Lower lobe of right lung (tissue), 2 donors: ENCODE measurements at regions not wholly inside any gene's neighbourhood (a gene's known extent, or its start where the extent isn't known, plus 50 kb on each side); places are given as distances from the start of the nearest gene placed in this dataset.
"Not testable (repeated sequence)": the region's sequence is repeated elsewhere in the genome, so short reads cannot be mapped to it uniquely, and the experiment has no call there.

ENCODE experiments used
- ATAC-seq, 2 donors: fragments of 200-7000 bp; cut with Tn5 transposase; one replicate each; pipeline ENCODE4 v1.9.1; 2020 to 2022; ENCODE audit warnings: mild to moderate bottlenecking in 2 of 2, moderate library complexity in 2 of 2
- DNase-seq: peaks from one replicate; pipeline ENCODE4 v3.0.0-alpha.2; 2020
- H3K27ac ChIP-seq: fragments of 200-600 bp; one replicate; pipeline ENCODE4 v1.8.0; 2022
- H3K27me3 ChIP-seq: fragments of 200-600 bp; one replicate; pipeline ENCODE4 v1.8.0; 2022; ENCODE audit warnings: low read depth
- H3K36me3 ChIP-seq: fragments of 200-600 bp; one replicate; pipeline ENCODE4 v1.8.0; 2022; ENCODE audit warnings: mild to moderate bottlenecking
- H3K4me1 ChIP-seq: fragments of 200-600 bp; one replicate; pipeline ENCODE4 v1.8.0; 2022
- H3K4me3 ChIP-seq: fragments of 200-600 bp; one replicate; pipeline ENCODE4 v1.8.0; 2022; ENCODE audit warnings: mild to moderate bottlenecking
- H3K9me3 ChIP-seq: fragments of 200-600 bp; one replicate; pipeline ENCODE4 v1.8.0; 2022
- intact Hi-C: fragments of 100-400 bp; cut with DNase I; formaldehyde crosslinking; loops from one replicate; pipeline ENCODE4 v1.11.0; 2022
- TF ChIP-seq, protein P1 (sequence below): fragments of 200-600 bp; IDR thresholded peaks from one replicate; pipeline ENCODE4 v1.8.0; 2022; ENCODE audit warnings: antibody characterized with exemption, mild to moderate bottlenecking
- donor health status: DM: no; HTN: yes; CAD: no; lungs with severe emphysema.

DNA sequence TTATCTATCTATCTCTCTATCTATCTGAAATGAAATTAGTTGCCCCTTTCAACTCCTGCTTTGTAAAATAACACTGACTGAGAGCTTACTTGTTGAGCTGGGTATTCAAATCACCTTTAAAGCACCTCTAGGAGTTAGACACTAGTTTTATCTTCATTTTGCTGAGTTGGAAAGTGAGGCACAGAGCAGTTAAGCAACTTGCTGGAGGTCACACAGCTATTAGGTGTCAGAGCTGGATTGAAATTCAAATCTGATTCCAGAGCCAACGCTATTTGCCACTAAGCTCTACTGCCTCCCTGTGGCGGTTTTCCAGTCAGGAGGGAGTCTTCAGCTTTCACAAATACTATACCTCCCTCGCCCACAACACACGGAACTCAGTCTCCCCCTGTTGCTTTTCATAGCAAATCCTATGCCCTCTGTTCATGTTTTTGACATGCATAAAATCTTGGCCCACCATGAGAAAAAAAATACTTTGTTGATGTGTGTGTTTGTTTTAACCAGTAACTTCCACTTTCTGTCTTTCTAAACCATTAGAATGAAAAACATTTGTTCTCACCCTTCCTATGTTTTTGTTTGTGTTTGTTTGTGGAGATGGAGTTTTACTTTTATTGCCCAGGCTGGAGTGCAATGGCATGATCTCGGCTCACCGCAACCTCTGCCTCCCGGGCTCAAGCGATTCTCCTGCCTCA is 74.8 kb upstream of the SMURF2 start:
- Histone ChIP-seq H3K36me3 (no peaks in the 10 kb centered on the region), H3K9me3 (no peaks in the 10 kb centered on the region), H3K4me1 (peaks cover 45% of the 10 kb centered on the region), H3K4me3 (no peak overlapping the region), H3K27me3 (no peaks in the 10 kb centered on the region), H3K27ac (no peak overlapping the region)
- ATAC-seq (peak; percentile 30 to 62), DNase-seq (no peak)
- intact Hi-C loops, result no loop called here
- TF ChIP-seq, protein P1, sequence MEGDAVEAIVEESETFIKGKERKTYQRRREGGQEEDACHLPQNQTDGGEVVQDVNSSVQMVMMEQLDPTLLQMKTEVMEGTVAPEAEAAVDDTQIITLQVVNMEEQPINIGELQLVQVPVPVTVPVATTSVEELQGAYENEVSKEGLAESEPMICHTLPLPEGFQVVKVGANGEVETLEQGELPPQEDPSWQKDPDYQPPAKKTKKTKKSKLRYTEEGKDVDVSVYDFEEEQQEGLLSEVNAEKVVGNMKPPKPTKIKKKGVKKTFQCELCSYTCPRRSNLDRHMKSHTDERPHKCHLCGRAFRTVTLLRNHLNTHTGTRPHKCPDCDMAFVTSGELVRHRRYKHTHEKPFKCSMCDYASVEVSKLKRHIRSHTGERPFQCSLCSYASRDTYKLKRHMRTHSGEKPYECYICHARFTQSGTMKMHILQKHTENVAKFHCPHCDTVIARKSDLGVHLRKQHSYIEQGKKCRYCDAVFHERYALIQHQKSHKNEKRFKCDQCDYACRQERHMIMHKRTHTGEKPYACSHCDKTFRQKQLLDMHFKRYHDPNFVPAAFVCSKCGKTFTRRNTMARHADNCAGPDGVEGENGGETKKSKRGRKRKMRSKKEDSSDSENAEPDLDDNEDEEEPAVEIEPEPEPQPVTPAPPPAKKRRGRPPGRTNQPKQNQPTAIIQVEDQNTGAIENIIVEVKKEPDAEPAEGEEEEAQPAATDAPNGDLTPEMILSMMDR, result peak; percentile 65

DNA sequence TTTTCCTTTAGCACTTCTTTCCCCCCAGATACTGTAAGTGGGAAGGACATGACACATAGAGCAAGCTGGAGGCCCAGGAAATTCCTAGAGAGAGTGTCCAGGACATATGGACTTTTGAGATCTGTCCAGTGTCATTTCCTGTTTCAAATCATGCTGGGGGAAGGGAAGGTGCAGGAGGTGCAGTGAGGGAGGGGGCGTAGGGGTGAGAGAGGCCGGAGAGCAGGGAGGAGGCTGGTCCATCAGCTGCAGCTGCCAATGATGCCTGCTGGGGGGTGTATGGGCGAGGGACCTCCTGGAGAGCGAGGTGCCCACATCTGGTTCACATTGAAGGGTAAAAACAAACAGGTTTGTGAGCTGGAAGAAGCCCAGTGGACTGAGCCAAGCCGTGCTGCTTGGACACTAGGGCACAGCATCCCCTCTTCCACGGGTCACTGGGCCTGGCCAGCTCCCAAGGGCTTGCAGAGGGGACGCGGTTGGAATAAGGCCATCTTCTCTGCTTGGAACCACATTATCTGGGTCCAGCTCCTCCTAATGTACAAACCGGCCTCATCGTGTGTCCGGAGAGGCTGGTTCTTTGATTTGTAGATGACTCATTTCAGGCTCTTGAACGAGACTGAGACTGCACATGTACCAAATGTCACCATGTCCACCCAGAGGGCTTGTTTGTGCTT is 70.4 kb upstream of the SMURF2 start:
- no peak for DNase-seq
- intact Hi-C loops, result no loop called here
- TF ChIP-seq, protein P1, result no peak
- Histone ChIP-seq H3K9me3 (no peaks in the 10 kb centered on the region), H3K4me3 (no peak overlapping the region), H3K4me1 (peaks cover 13% of the 10 kb centered on the region), H3K27me3 (no peaks in the 10 kb centered on the region), H3K27ac (peak overlapping the region; percentile 31), H3K36me3 (no peaks in the 10 kb centered on the region)
- ATAC-seq, result peak; percentile 34 to 42

GRCh38 chr17:64730023-64730422 is 67.9 kb upstream of the SMURF2 start:
- H3K36me3 ChIP-seq, H3K9me3 ChIP-seq, intact Hi-C loops, DNase-seq, ATAC-seq, H3K27ac ChIP-seq, H3K27me3 ChIP-seq, H3K4me3 ChIP-seq: not testable (repeated sequence)
- H3K4me1 ChIP-seq, result peaks cover 13% of the 10 kb centered on the region

GRCh38 chr17:64729201-64729600 is 67.1 kb upstream of the SMURF2 start:
- Histone ChIP-seq H3K27me3 (no peaks in the 10 kb centered on the region), H3K4me3 (no peak overlapping the region), H3K4me1 (peaks cover 19% of the 10 kb centered on the region), H3K36me3 (no peaks in the 10 kb centered on the region), H3K27ac (no peak overlapping the region), H3K9me3 (no peaks in the 10 kb centered on the region)
- ATAC-seq (no peak), DNase-seq (no peak)
- TF ChIP-seq, protein P1, result no peak
- intact Hi-C loops, result no loop called here

GRCh38 chr17:64728041-64728695 is 66.1 kb upstream of the SMURF2 start:
- ATAC-seq (no peak), DNase-seq (no peak)
- H3K4me3 ChIP-seq, result no peak overlapping the region
- H3K4me1 ChIP-seq, result peaks cover 24% of the 10 kb centered on the region
- H3K27ac ChIP-seq, result no peak overlapping the region
- intact Hi-C loops, result no loop called here
- TF ChIP-seq, protein P1, result no peak
- H3K9me3 ChIP-seq, result no peaks in the 10 kb centered on the region
- no peaks in the 10 kb centered on the region for H3K27me3 ChIP-seq
- H3K36me3 ChIP-seq, result no peaks in the 10 kb centered on the region

- H3K4me1 ChIP-seq, result peaks cover 11% of the 10 kb centered on the region
- H3K9me3 ChIP-seq, DNase-seq, H3K27ac ChIP-seq, H3K4me3 ChIP-seq, H3K36me3 ChIP-seq, ATAC-seq, H3K27me3 ChIP-seq, intact Hi-C loops: not testable (repeated sequence)
Observed at GRCh38 chr17:64726025-64726424, 63.9 kb upstream of the SMURF2 start.

- DNase-seq, result peak; percentile 70
- H3K27ac ChIP-seq, result peak overlapping the region; percentile 46
- H3K9me3 ChIP-seq, H3K27me3 ChIP-seq, H3K36me3 ChIP-seq, H3K4me3 ChIP-seq, intact Hi-C loops: not testable (repeated sequence)
- peaks cover 16% of the 10 kb centered on the region for H3K4me1 ChIP-seq
- ATAC-seq, result peak; percentile 77 to 82
Observed at GRCh38 chr17:64724246-64724645, 62.1 kb upstream of the SMURF2 start.
